Astrocyte of the spinal cord (primary cell): ENCODE measurements at regions not wholly inside any gene's neighbourhood (a gene's known extent, or its start where the extent isn't known, plus 50 kb on each side); places are given as distances from the start of the nearest gene placed in this dataset.

Experiments used
- DNase-seq: peaks from one replicate; pipeline ENCODE4 v3.0.0; 2011; ENCODE audit warnings: low read depth, low spot score
- H3K4me3 ChIP-seq: 2 replicates; pipeline ENCODE4 v1.5.1; 2011; ENCODE audit warnings: low read depth, mild to moderate bottlenecking, low read length, moderate library complexity
- CTCF ChIP-seq: IDR thresholded peaks from 2 replicates; pipeline ENCODE4 v1.5.1; 2012; ENCODE audit warnings: low read depth, mild to moderate bottlenecking, low read length, inconsistent platforms
- in situ Hi-C: cut with HindIII; loops from 2 replicates; pipeline ENCODE4 v1.10.0; 2017; ENCODE audit warnings: low sequenced_read_pairs

DNA sequence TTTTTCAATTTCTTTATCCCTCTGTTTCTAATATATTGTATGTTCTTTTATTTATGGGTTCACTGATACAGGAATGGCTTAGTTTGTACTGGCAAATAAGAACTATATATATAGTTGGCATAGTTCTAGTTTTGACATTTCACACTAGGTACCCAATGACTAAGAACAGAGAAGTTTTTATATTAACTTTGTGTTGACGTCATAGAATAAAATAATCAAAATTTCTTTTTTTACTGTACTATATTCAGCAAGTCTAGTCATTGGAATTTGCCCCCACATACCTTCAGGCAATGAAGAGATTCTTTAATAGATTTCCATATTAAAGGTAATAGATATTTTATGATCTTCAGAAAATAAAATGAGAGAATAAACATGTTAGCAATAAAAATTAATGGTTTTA is 713.2 kb downstream of the NOVA1 start:
- no peak for TF ChIP-seq CTCF
- H3K4me3 ChIP-seq, result no peak overlapping the region
- in situ Hi-C loops, result no loop called here
- DNase-seq, result no peak

DNA sequence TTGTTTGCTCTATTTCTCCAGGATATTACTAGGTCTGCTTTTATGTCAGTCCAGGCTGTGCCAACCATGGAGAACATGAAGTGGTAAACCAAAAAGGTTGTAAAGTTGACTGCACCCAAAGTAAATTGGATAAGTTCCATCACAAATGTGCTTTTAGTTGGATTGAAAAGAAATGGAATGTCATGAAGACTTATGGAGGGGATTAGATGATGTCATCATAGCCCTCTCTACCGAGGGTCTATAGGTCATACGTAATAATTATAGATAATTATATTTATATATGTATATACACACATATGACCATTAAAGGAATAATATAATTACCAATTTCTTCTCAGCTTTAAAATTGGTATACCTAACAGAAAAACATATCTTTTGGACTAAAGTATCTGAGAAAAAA is 714.9 kb downstream of the NOVA1 start:
- no peak for TF ChIP-seq CTCF
- no peak for DNase-seq
- no peak overlapping the region for H3K4me3 ChIP-seq
- in situ Hi-C loops, result no loop called here

DNA sequence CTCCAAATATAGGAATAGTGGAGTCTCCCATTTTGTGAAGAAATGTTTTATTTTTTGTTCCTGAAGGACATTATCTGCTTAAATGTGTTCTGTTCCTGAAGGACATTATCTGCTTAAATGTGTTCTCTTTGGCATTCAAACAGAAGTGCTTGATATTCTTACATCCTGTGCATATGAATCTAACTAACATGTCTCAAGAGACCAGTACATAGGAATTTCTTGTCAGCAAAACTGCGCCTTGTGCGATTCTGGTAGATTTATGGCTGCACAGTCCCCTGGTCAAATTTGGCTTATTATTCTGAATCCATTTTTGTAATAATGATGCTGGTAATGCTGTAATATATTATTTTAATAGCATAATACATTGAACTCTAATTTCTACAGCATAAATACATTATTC is 722.4 kb downstream of the NOVA1 start:
- no peak overlapping the region for H3K4me3 ChIP-seq
- no peak for TF ChIP-seq CTCF
- in situ Hi-C loops, result no loop called here
- DNase-seq, result no peak

GRCh38 chr14:25869854-25870253 is 728.0 kb downstream of the NOVA1 start:
- in situ Hi-C loops, result no loop called here
- no peak for DNase-seq
- H3K4me3 ChIP-seq, result no peak overlapping the region
- TF ChIP-seq CTCF, result no peak

DNA sequence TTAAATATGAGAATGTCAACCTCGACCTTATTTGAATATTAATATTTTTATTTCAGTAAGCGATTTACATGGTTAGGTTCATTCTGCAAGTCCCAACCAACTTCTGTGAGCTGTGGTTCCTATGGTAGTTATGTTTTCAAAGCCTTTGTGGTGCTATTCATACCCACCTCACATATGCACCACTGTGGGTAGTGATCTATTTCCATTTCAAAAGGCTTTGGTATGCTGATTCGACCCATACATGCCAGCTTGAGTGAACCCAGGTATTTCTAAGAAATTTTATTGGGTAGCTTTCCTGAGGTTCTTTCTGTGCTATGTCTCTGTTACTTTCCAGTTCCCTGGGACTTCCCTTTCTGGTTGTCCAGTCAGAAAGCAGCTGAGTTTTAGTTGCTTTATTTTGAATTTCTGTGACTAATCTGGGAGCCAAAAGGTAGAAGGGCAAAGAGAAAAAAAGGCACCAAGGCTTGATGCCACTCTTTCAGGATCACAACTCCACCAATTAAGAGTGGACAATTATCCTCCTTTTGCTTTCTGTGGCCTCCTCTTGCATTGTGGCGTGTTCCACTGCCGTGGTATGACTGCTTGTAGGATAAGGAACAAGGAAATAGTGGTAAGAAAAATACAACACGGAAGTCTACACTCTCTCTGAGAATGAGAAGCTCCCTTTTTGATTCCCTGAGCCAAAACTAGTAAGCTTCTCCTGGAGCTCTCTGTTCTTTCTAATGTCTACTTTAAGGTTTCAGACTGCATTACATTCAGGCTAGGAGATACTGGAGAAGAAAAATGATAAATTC is 729.1 kb downstream of the NOVA1 start:
- in situ Hi-C loops, result no loop called here
- TF ChIP-seq CTCF, result no peak
- no peak for DNase-seq
- H3K4me3 ChIP-seq, result no peak overlapping the region

GRCh38 chr14:25861406-25861805 is 736.4 kb downstream of the NOVA1 start:
- in situ Hi-C loops, result no loop called here

More at GRCh38 chr14:25861406-25861805, 736.4 kb downstream of the NOVA1 start:
- H3K4me3 ChIP-seq, result no peak overlapping the region
- no peak for TF ChIP-seq CTCF
- DNase-seq, result no peak
